GM12878 (cell line): ENCODE measurements at regions not wholly inside any gene's neighbourhood (a gene's known extent, or its start where the extent isn't known, plus 50 kb on each side); places are given as distances from the start of the nearest gene placed in this dataset.

Experiments used
- ATAC-seq: fragments of 200-7000 bp; cut with Tn5 transposase; 3 replicates; pipeline ENCODE4 v1.9.1; 2020; ENCODE audit warnings: mild to moderate bottlenecking, moderate library complexity
- BruUV-seq: library from RNA; stranded (reverse); fragments of 400-500 nt; replicated peaks from 2 replicates; lab custom pipeline; 2021; lab: Mats Ljungman, UMichigan
- CTCF ChIA-PET: fragments of 300-600 bp; sonication (Branson Sonifier 250); formaldehyde crosslinking; extraction: SDS; loops from one replicate; lab custom pipeline; 2021; ENCODE audit warnings: inconsistent platforms; lab: Yijun Ruan, JAX
- POLR2A ChIA-PET: fragments of 350-600 bp; formaldehyde crosslinking; extraction: SDS; loops from one replicate; lab custom pipeline; 2021; ENCODE audit warnings: inconsistent platforms; lab: Charles Lee
- RAD21 ChIA-PET: fragments of 300-600 bp; sonication (Branson Sonifier 250); formaldehyde crosslinking; loops from one replicate; lab custom pipeline; 2023; ENCODE audit warnings: antibody characterized with exemption; ENCODE audit not compliant: unreplicated experiment; lab: Charles Lee
- SMC1A ChIA-PET: fragments of 300-600 bp; sonication (Branson Sonifier 250); formaldehyde crosslinking; loops from one replicate; lab custom pipeline; 2023; ENCODE audit not compliant: unreplicated experiment, uncharacterized antibody; lab: Charles Lee
- DNase-seq: peaks from one replicate; pipeline ENCODE4 v3.0.0-alpha.2; 2011; ENCODE audit warnings: low read depth, low spot score
- FAIRE-seq: peaks from 3 replicates; lab custom pipeline; 2011; peaks lifted over from hg19 to GRCh38; lab: Jason Lieb, UNC
- H2AFZ ChIP-seq: 2 replicates; pipeline ENCODE4 v1.6.0; 2011; ENCODE audit warnings: low read depth, low read length, control low read depth; ENCODE audit not compliant: control insufficient read depth
- H3K27ac ChIP-seq: 2 replicates; pipeline ENCODE4 v1.5.1; 2011; ENCODE audit warnings: control low read depth; ENCODE audit not compliant: control insufficient read depth, insufficient read depth
- H3K27me3 ChIP-seq, 2 experiments: replicated peaks in 1 of 2; 2 replicates each; pipeline versions ENCODE4 v1.6.0 to v1.6.1; 2011; ENCODE audit warnings: low read length in 1 of 2; ENCODE audit not compliant: control insufficient read depth in 2 of 2, insufficient read depth in 2 of 2
- H3K36me3 ChIP-seq, 2 experiments: 2 replicates each; pipeline ENCODE4 v1.5.1; 2011; ENCODE audit warnings: low read length in 1 of 2; ENCODE audit not compliant: control insufficient read depth in 2 of 2, insufficient read depth in 2 of 2
- H3K4me1 ChIP-seq: 2 replicates; pipeline ENCODE4 v1.6.1; 2011; ENCODE audit warnings: mild to moderate bottlenecking, low read length, moderate library complexity, mixed read lengths; ENCODE audit not compliant: control insufficient read depth, insufficient read depth
- H3K4me2 ChIP-seq: 2 replicates; pipeline ENCODE4 v1.6.0; 2011; ENCODE audit warnings: control low read depth; ENCODE audit not compliant: control insufficient read depth, insufficient read depth
- H3K4me3 ChIP-seq: fragments of 200-600 bp; sonication (generic); 2 replicates; pipeline ENCODE4 v1.5.1; 2016
- H3K79me2 ChIP-seq: 2 replicates; pipeline ENCODE4 v1.6.0; 2011; ENCODE audit warnings: low read length; ENCODE audit not compliant: control insufficient read depth, insufficient read depth
- H3K9ac ChIP-seq: 2 replicates; pipeline ENCODE4 v1.8.0; 2011; ENCODE audit warnings: low read length, control low read depth, mixed read lengths; ENCODE audit not compliant: control insufficient read depth, insufficient read depth
- H3K9me3 ChIP-seq: replicated peaks from 3 replicates; pipeline ENCODE4 v1.5.1; 2011; ENCODE audit warnings: mild to moderate bottlenecking, low read length; ENCODE audit not compliant: control insufficient read depth, insufficient read depth
- H4K20me1 ChIP-seq: 2 replicates; pipeline ENCODE4 v1.6.0; 2011; ENCODE audit not compliant: control insufficient read depth, insufficient read depth
- ASH2L ChIP-seq: fragments of 300-600, 200-600 bp; sonication (generic); IDR thresholded peaks from 2 replicates; pipeline ENCODE4 v1.6.1; 2017; ENCODE audit warnings: low read depth, mild to moderate bottlenecking, borderline replicate concordance
- BCLAF1 ChIP-seq: fragments of 450-650 bp; IDR thresholded peaks from 2 replicates; pipeline ENCODE4 v1.6.1; 2017; ENCODE audit warnings: antibody characterized with exemption, mild to moderate bottlenecking, moderate library complexity
- BMI1 ChIP-seq: fragments of 450-650 bp; IDR thresholded peaks from 2 replicates; pipeline ENCODE4 v1.6.1; 2016; ENCODE audit warnings: mild to moderate bottlenecking, moderate library complexity, borderline replicate concordance
- HSF1 ChIP-seq: fragments of 150-350 bp; IDR thresholded peaks from 2 replicates; pipeline ENCODE4 v1.6.1; 2014; ENCODE audit warnings: mild to moderate bottlenecking, low read depth, low read length
- JUND ChIP-seq: IDR thresholded peaks from 2 replicates; pipeline ENCODE4 v1.6.1; 2012; ENCODE audit warnings: low read depth, mild to moderate bottlenecking, low read length, improper control_type of control experiment, moderate library complexity
- MYB ChIP-seq: fragments of 150-350 bp; IDR thresholded peaks from 2 replicates; pipeline ENCODE4 v1.6.1; 2014; ENCODE audit warnings: mild to moderate bottlenecking, low read depth, low read length, borderline replicate concordance
- RAD21 ChIP-seq: IDR thresholded peaks from 2 replicates; pipeline ENCODE4 v1.6.1; 2011; ENCODE audit warnings: mild to moderate bottlenecking, low read depth, low read length, moderate library complexity; ENCODE audit not compliant: insufficient read depth
- RUNX3 ChIP-seq: IDR thresholded peaks from 2 replicates; pipeline ENCODE4 v1.6.1; 2012; ENCODE audit warnings: low read length, inconsistent platforms
- TCF7 ChIP-seq: IDR thresholded peaks from 2 replicates; pipeline ENCODE4 v1.6.1; 2014; ENCODE audit warnings: antibody characterized with exemption, borderline replicate concordance
- WGBS: methylation state at CpG from one replicate; pipeline ENCODE4 v1.1.6; 2016; ENCODE audit warnings: low lambda C conversion rate; ENCODE audit not compliant: insufficient replicate concordance, insufficient coverage; ENCODE audit errors: missing lambda C conversion rate; 5-methylcytosine and 5-hydroxymethylcytosine counted together
- in situ Hi-C: fragments of 300-500 bp; cut with MboI; formaldehyde crosslinking; loops from 9 replicates; pipeline ENCODE4 v1.14.3; 2018; ENCODE audit warnings: mixed read lengths
- intact Hi-C: fragments of 100-400 bp; cut with micrococcal nuclease; formaldehyde crosslinking; loops from one replicate; pipeline ENCODE4 v1.14.2; 2022; ENCODE audit not compliant: unreplicated experiment

GRCh38 chr6:139886396-139886795 is 511.9 kb upstream of the CITED2 start:
- POLR2A ChIA-PET: no interaction called here
- no peaks in the 10 kb centered on the region for H4K20me1 ChIP-seq
- FAIRE-seq (no peak), DNase-seq (no peak), ATAC-seq (no peak)
- intact Hi-C loops: loop anchor here (10.0 kb wide), 2 partner anchors 658 to 1678 kb away; no protein-coding TSS in a partner anchor
- no peaks in the 10 kb centered on the region for H3K9me3 ChIP-seq
- in situ Hi-C loops: no loop called here
- WGBS: 53% methylated on average over 6 of the region's 6 CpGs
- TF ChIP-seq RAD21: no peak
- H3K9ac ChIP-seq: no peak overlapping the region
- no peak overlapping the region for H3K27ac ChIP-seq
- H2AFZ ChIP-seq: no peak overlapping the region
- RAD21 ChIA-PET: no interaction called here
- BruUV-seq: no TSS peak
- SMC1A ChIA-PET: interaction anchor here (1.5 to 3.6 kb wide), 2 partner anchors 11 to 17 kb away, joined by 3 to 18 read pairs; no protein-coding TSS in a partner anchor
- H3K79me2 ChIP-seq: no peaks in the 10 kb centered on the region
- peaks cover 12% of the 10 kb centered on the region for H3K4me1 ChIP-seq
- H3K27me3 ChIP-seq: no peaks in the 10 kb centered on the region
- CTCF ChIA-PET: interaction anchor here (3.0 kb wide), 1 partner anchor 11 kb away, joined by 15 read pairs; no protein-coding TSS in a partner anchor
- no peak overlapping the region for H3K4me2 ChIP-seq
- H3K4me3 ChIP-seq: no peak overlapping the region
- no peaks in the 10 kb centered on the region for H3K36me3 ChIP-seq

GRCh38 chr6:139885909-139886308 is 511.5 kb upstream of the CITED2 start:
- Histone ChIP-seq H3K4me1 (peaks cover 12% of the 10 kb centered on the region), H3K4me2 (no peak overlapping the region), H3K27ac (no peak overlapping the region), H2AFZ (no peak overlapping the region), H3K9me3 (no peaks in the 10 kb centered on the region), H3K79me2 (no peaks in the 10 kb centered on the region), H3K36me3 (no peaks in the 10 kb centered on the region), H4K20me1 (no peaks in the 10 kb centered on the region), H3K9ac (no peak overlapping the region), H3K4me3 (no peak overlapping the region), H3K27me3 (no peaks in the 10 kb centered on the region)
- BruUV-seq: no TSS peak
- FAIRE-seq (no peak), ATAC-seq (no peak), DNase-seq (no peak)
- no peak for TF ChIP-seq TCF7
- TF ChIP-seq ASH2L: no peak
- no peak for TF ChIP-seq RUNX3
- no peak for TF ChIP-seq BCLAF1
- TF ChIP-seq MYB: no peak
- no peak for TF ChIP-seq HSF1
- TF ChIP-seq JUND: no peak
- TF ChIP-seq BMI1: no peak
- RAD21 ChIA-PET: no interaction called here
- in situ Hi-C loops: no loop called here
- SMC1A ChIA-PET: interaction anchor here (0.6 to 1.9 kb wide), 4 partner anchors 11 to 262 kb away, joined by 3 to 5 read pairs (median 3); no protein-coding TSS in a partner anchor
- POLR2A ChIA-PET: no interaction called here
- intact Hi-C loops: loop anchor here (10.0 kb wide), 2 partner anchors 659 to 1679 kb away; no protein-coding TSS in a partner anchor
- CTCF ChIA-PET: no interaction called here
- WGBS: 61% methylated on average over 1 of the region's 1 CpG
